K562 (cell line): ENCODE measurements at regions not wholly inside any gene's neighbourhood (a gene's known extent, or its start where the extent isn't known, plus 50 kb on each side); places are given as distances from the start of the nearest gene placed in this dataset.

Experiments used
- E2F8 ChIP-seq: fragments of 450-650 bp; IDR thresholded peaks from 2 replicates; pipeline ENCODE4 v1.7.1; 2018; ENCODE audit warnings: mild to moderate bottlenecking, low read depth; ENCODE audit not compliant: partially characterized antibody
- FOXA1 ChIP-seq: fragments of 450-650 bp; IDR thresholded peaks from 2 replicates; pipeline ENCODE4 v1.6.1; 2016; ENCODE audit warnings: mild to moderate bottlenecking, borderline replicate concordance
- HLTF ChIP-seq: fragments of 450-650 bp; IDR thresholded peaks from 2 replicates; pipeline ENCODE4 v1.6.1; 2016
- POLR2G ChIP-seq: fragments of 200-400 bp; formaldehyde crosslinking; IDR thresholded peaks from 2 replicates; pipeline ENCODE4 v1.6.1; 2017; ENCODE audit warnings: low read depth, mild to moderate bottlenecking, antibody characterized with exemption, low read length, moderate library complexity
- RBM15 ChIP-seq: fragments of 200-400 bp; formaldehyde crosslinking; IDR thresholded peaks from 2 replicates; pipeline ENCODE4 v1.6.1; 2018; ENCODE audit warnings: mild to moderate bottlenecking, low read length, moderate library complexity; ENCODE audit not compliant: insufficient read depth
- SMARCB1 ChIP-seq: IDR thresholded peaks from 2 replicates; pipeline ENCODE4 v1.6.1; 2011; ENCODE audit warnings: improper control_type of control experiment, low read depth; ENCODE audit not compliant: insufficient read length
- TCF7L2 ChIP-seq: fragments of 150-350 bp; IDR thresholded peaks from 2 replicates; pipeline ENCODE4 v1.6.1; 2016; ENCODE audit warnings: low read depth, mild to moderate bottlenecking, low read length, moderate library complexity
- ZSCAN29 ChIP-seq: fragments of 450-650 bp; IDR thresholded peaks from 2 replicates; pipeline ENCODE4 v1.6.1; 2017
- TF ChIP-seq, protein P1 (sequence below): sonication (generic); formaldehyde crosslinking; IDR thresholded peaks from 2 replicates; pipeline ENCODE4 v1.4.0; 2020; ENCODE audit warnings: mild to moderate bottlenecking, missing genetic modification reagents

DNA sequence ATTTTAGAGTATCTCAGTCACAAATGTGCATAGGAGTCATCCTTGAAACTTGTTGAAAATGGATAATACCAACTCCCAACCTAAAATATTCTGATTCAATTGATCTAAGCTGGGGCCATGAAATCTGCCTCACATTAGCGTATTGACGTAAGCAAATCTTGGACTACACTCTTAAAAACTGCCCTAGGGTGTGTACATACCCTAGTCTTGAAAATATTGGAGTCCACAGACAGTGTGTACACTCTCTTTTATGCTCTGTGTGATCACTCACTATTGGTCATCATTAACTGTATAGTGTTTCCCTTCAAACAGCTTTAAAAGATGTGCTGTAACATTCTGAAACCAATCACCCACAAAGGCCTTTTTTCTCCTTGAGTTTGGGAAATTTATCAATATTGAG is 102.9 kb upstream of the FERD3L start (continued):
- no peak for TF ChIP-seq POLR2G
- TF ChIP-seq RBM15, result no peak
- TF ChIP-seq SMARCB1, result no peak
- TF ChIP-seq TCF7L2, result no peak
- no peak for TF ChIP-seq FOXA1
- TF ChIP-seq, protein P1, sequence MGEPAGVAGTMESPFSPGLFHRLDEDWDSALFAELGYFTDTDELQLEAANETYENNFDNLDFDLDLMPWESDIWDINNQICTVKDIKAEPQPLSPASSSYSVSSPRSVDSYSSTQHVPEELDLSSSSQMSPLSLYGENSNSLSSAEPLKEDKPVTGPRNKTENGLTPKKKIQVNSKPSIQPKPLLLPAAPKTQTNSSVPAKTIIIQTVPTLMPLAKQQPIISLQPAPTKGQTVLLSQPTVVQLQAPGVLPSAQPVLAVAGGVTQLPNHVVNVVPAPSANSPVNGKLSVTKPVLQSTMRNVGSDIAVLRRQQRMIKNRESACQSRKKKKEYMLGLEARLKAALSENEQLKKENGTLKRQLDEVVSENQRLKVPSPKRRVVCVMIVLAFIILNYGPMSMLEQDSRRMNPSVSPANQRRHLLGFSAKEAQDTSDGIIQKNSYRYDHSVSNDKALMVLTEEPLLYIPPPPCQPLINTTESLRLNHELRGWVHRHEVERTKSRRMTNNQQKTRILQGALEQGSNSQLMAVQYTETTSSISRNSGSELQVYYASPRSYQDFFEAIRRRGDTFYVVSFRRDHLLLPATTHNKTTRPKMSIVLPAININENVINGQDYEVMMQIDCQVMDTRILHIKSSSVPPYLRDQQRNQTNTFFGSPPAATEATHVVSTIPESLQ, result no peak
- no peak for TF ChIP-seq ZSCAN29
- no peak for TF ChIP-seq E2F8
- no peak for TF ChIP-seq HLTF
